ENCODE measurements at regions not wholly inside any gene's neighbourhood (a gene's known extent, or its start where the extent isn't known, plus 50 kb on each side); places are given as distances from the start of the nearest gene placed in this dataset.
"Not testable (repeated sequence)": the region's sequence is repeated elsewhere in the genome, so short reads cannot be mapped to it uniquely, and the experiment has no call there.

DNA sequence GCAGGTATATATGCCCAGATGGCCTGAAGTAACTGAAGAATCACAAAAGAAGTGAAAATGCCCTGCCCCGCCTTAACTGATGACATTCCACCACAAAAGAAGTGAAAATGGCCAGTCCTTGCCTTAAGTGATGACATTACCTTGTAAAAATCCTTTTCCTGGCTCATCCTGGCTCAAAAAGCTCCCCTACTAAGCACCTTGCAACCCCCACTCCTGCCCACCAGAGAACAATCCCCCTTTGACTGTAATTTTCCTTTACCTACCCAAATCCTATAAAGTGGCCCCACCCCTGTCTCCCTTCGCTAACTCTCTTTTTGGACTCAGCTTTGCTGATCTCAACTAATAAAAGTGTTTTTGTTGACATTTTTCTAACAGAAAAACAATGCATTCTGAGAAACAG lies 385.4 kb upstream of the CXADR start:
- H3K9ac ChIP-seq (ENCODE audit: low read depth in 1 of 2, low read length in 2 of 2); H3K27me3 ChIP-seq (ENCODE audit: control insufficient read depth in 1 of 2, insufficient read depth in 2 of 2, low read length in 2 of 2); H3K27ac ChIP-seq (ENCODE audit: low read depth, low read length); H3K4me3 ChIP-seq (ENCODE audit: low read depth in 1 of 2, low read length in 2 of 2); H3K4me1 ChIP-seq (ENCODE audit: control insufficient read depth in 1 of 2, insufficient read depth in 2 of 2, low read length in 2 of 2); H3K36me3 ChIP-seq (ENCODE audit: control insufficient read depth in 1 of 2, insufficient read depth in 2 of 2, low read length in 2 of 2); H3K9me3 ChIP-seq (ENCODE audit: control insufficient read depth in 1 of 2, low read length in 2 of 2): not testable (repeated sequence)

DNA sequence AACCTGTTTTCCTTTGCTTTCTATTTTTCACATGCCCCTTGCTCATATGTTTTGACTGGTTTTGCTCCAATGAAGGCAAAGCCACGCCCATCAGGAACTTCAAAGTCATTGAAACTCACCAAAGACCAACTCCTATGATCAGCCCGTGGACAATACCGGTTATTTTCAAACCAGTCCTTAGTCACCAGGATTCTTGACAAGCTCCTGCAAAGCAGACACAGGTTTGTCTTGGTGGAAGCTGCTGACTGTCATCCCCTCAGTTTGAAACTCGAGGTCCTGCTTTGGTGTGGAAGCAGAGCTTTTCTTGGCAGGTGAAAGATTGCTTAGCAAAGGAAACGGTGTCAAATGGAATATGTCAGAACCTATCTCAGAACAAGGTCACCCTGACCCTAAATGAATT lies 384.7 kb upstream of the CXADR start:
- Histone ChIP-seq H3K9me3 (ENCODE audit: control insufficient read depth in 1 of 2, low read length in 2 of 2) (peaks cover 15 to 17% of the 10 kb centered on the region in 2 donors), H3K36me3 (ENCODE audit: control insufficient read depth in 1 of 2, insufficient read depth in 2 of 2, low read length in 2 of 2) (no peaks in the 10 kb centered on the region), H3K9ac (ENCODE audit: low read depth in 1 of 2, low read length in 2 of 2) (no peak overlapping the region), H3K27me3 (ENCODE audit: control insufficient read depth in 1 of 2, insufficient read depth in 2 of 2, low read length in 2 of 2) (no peaks in the 10 kb centered on the region), H3K4me1 (ENCODE audit: control insufficient read depth in 1 of 2, insufficient read depth in 2 of 2, low read length in 2 of 2) (no peaks in the 10 kb centered on the region), H3K27ac (ENCODE audit: low read depth, low read length) (no peak overlapping the region), H3K4me3 (ENCODE audit: low read depth in 1 of 2, low read length in 2 of 2) (no peak overlapping the region)

DNA sequence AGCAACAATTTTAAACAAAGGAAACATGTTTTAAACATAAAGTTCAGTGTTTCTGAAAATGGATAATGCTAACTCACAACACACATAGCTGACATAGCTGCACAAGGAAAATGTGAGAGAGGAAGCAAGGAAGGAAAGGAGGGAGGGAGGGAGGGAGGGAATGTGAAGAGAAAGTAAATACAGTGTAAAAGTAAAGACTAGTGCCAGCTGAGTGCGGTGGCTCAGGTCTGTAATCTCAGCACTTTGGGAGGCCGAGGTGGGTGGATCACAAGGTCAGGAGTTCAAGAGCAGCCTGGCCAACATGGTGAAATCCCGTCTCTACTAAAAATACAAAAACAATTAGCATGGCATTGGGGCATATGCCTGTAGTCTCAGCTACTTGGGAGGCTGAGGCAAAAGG lies 373.7 kb upstream of the CXADR start:
- H3K9me3 ChIP-seq (ENCODE audit: control insufficient read depth in 1 of 2, low read length in 2 of 2); H3K36me3 ChIP-seq (ENCODE audit: control insufficient read depth in 1 of 2, insufficient read depth in 2 of 2, low read length in 2 of 2); H3K27me3 ChIP-seq (ENCODE audit: control insufficient read depth in 1 of 2, insufficient read depth in 2 of 2, low read length in 2 of 2); H3K27ac ChIP-seq (ENCODE audit: low read depth, low read length); H3K9ac ChIP-seq (ENCODE audit: low read depth in 1 of 2, low read length in 2 of 2); H3K4me1 ChIP-seq (ENCODE audit: control insufficient read depth in 1 of 2, insufficient read depth in 2 of 2, low read length in 2 of 2): not testable (repeated sequence)
- peak overlapping the region in 1 of 2 donors; percentile 48 for H3K4me3 ChIP-seq (ENCODE audit: low read depth in 1 of 2, low read length in 2 of 2)

DNA sequence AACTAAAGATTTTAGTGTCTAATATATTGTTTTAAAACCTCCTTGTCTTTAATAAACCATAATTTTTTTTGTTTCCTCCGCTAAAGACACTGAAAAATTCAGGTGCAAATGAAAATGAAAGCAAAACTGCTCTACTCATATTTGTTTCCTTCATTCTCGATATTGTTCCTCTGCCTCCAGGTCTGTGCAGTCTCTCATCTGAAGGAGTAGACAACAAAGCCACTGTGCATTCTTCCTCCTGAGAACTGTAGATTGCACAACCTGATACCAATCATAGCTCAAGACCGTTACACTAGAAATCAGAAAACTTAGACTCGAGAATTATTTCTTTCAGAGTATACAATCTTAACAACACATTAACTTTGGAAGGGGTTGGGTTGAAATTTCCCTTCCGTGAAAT lies 373.1 kb upstream of the CXADR start:
- H3K27me3 ChIP-seq (ENCODE audit: control insufficient read depth in 1 of 2, insufficient read depth in 2 of 2, low read length in 2 of 2): no peaks in the 10 kb centered on the region
- H3K9me3 ChIP-seq (ENCODE audit: control insufficient read depth in 1 of 2, low read length in 2 of 2): peaks cover 0 to 5% of the 10 kb centered on the region in 2 donors
- no peak overlapping the region for H3K27ac ChIP-seq (ENCODE audit: low read depth, low read length)
- H3K36me3 ChIP-seq (ENCODE audit: control insufficient read depth in 1 of 2, insufficient read depth in 2 of 2, low read length in 2 of 2): no peaks in the 10 kb centered on the region
- no peak overlapping the region for H3K9ac ChIP-seq (ENCODE audit: low read depth in 1 of 2, low read length in 2 of 2)
- no peaks in the 10 kb centered on the region for H3K4me1 ChIP-seq (ENCODE audit: control insufficient read depth in 1 of 2, insufficient read depth in 2 of 2, low read length in 2 of 2)
- peak overlapping the region in 1 of 2 donors; percentile 48 for H3K4me3 ChIP-seq (ENCODE audit: low read depth in 1 of 2, low read length in 2 of 2)

DNA sequence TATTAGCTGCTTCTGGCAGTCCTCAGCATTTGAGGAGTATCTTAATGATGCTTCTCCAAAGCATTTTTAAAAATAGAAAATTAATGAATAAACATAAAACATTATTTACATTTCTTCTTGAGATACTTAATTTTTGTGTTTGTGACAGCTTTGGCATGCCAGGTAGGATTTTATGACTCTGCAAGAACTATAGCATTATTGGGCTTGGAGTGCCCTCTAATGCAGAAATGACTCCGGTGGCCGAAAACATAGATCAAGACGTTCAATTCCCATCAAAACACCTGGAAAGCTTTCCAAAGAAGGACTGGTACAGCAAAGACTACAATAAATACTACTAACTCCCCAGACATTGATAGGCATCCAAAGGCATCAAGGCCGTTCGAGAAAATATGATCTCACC lies 366.4 kb upstream of the CXADR start:
- H3K4me1 ChIP-seq (ENCODE audit: control insufficient read depth in 1 of 2, insufficient read depth in 2 of 2, low read length in 2 of 2): no peaks in the 10 kb centered on the region
- peaks cover 0 to 5% of the 10 kb centered on the region in 2 donors for H3K9me3 ChIP-seq (ENCODE audit: control insufficient read depth in 1 of 2, low read length in 2 of 2)
- H3K36me3 ChIP-seq (ENCODE audit: control insufficient read depth in 1 of 2, insufficient read depth in 2 of 2, low read length in 2 of 2): no peaks in the 10 kb centered on the region
- no peaks in the 10 kb centered on the region for H3K27me3 ChIP-seq (ENCODE audit: control insufficient read depth in 1 of 2, insufficient read depth in 2 of 2, low read length in 2 of 2)
- H3K9ac ChIP-seq (ENCODE audit: low read depth in 1 of 2, low read length in 2 of 2): no peak overlapping the region
- no peak overlapping the region for H3K4me3 ChIP-seq (ENCODE audit: low read depth in 1 of 2, low read length in 2 of 2)
- H3K27ac ChIP-seq (ENCODE audit: low read depth, low read length): no peak overlapping the region

DNA sequence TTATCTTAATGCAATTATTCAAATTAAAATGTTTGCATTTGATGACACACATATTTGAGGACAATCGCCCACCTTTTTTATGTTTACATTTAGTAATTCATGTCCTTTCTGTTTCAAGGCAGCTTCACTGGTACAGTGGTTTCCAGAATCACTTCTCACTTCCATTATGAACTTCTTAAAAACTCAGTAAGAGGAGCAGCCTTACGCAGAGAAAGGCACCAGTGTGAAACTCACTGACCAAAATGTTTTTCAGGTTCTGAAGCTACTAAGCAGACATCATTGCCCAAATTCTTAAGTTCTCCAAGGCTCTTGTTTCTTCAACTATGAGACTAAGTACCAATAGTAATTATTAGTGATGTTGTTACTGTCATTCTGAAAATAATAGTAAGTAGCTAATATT lies 353.1 kb upstream of the CXADR start:
- Histone ChIP-seq H3K36me3 (ENCODE audit: control insufficient read depth in 1 of 2, insufficient read depth in 2 of 2, low read length in 2 of 2) (no peaks in the 10 kb centered on the region), H3K9ac (ENCODE audit: low read depth in 1 of 2, low read length in 2 of 2) (no peak overlapping the region), H3K27me3 (ENCODE audit: control insufficient read depth in 1 of 2, insufficient read depth in 2 of 2, low read length in 2 of 2) (no peaks in the 10 kb centered on the region), H3K4me3 (ENCODE audit: low read depth in 1 of 2, low read length in 2 of 2) (no peak overlapping the region), H3K9me3 (ENCODE audit: control insufficient read depth in 1 of 2, low read length in 2 of 2) (peaks cover 7 to 11% of the 10 kb centered on the region in 2 donors), H3K27ac (ENCODE audit: low read depth, low read length) (no peak overlapping the region), H3K4me1 (ENCODE audit: control insufficient read depth in 1 of 2, insufficient read depth in 2 of 2, low read length in 2 of 2) (no peaks in the 10 kb centered on the region)

DNA sequence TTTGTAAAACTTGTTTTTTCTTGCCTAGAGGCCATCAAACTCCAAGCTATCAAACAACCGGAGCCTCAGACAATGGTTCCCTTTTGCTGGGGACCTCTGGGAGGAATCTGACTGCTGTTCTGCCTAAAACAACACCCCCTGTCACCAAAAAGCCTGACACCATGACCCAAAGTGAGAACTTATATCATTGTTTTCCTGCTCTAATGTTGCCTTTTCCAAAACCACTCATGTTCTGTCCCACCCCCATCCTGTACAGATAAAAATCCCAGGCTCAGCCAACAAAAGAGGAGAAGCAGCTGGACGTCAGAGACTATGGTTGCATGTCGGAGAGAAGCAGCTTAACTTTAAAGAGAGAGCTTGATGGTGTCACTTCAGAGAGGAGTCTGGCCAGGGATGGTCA lies 327.2 kb upstream of the CXADR start:
- Histone ChIP-seq H3K27me3 (ENCODE audit: control insufficient read depth in 1 of 2, insufficient read depth in 2 of 2, low read length in 2 of 2) (no peaks in the 10 kb centered on the region), H3K4me3 (ENCODE audit: low read depth in 1 of 2, low read length in 2 of 2) (no peak overlapping the region), H3K9me3 (ENCODE audit: control insufficient read depth in 1 of 2, low read length in 2 of 2) (peaks cover 13 to 17% of the 10 kb centered on the region in 2 donors), H3K27ac (ENCODE audit: low read depth, low read length) (no peak overlapping the region), H3K4me1 (ENCODE audit: control insufficient read depth in 1 of 2, insufficient read depth in 2 of 2, low read length in 2 of 2) (no peaks in the 10 kb centered on the region), H3K9ac (ENCODE audit: low read depth in 1 of 2, low read length in 2 of 2) (no peak overlapping the region), H3K36me3 (ENCODE audit: control insufficient read depth in 1 of 2, insufficient read depth in 2 of 2, low read length in 2 of 2) (no peaks in the 10 kb centered on the region)

DNA sequence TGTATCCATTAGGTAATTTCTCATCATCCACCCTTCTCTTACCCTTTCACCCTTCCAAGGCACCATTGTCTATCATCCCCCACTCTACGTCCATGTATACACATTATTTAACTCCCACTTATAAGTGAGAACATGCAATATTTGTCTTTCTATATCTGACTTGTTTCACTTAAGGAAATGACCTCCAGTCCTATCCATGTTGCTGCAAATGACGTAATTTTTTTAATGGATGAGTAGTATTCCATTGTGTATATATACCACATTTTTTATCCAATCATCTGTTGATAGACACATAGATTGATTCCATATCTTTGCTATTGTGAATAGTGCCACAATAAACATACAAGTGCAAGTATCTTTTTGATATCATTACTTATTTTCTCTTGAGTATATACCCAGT lies 322.9 kb upstream of the CXADR start:
- H3K27me3 ChIP-seq (ENCODE audit: control insufficient read depth in 1 of 2, insufficient read depth in 2 of 2, low read length in 2 of 2): no peaks in the 10 kb centered on the region
- no peak overlapping the region for H3K27ac ChIP-seq (ENCODE audit: low read depth, low read length)
- H3K9ac ChIP-seq (ENCODE audit: low read depth in 1 of 2, low read length in 2 of 2): no peak overlapping the region
- no peak overlapping the region for H3K4me3 ChIP-seq (ENCODE audit: low read depth in 1 of 2, low read length in 2 of 2)
- H3K36me3 ChIP-seq (ENCODE audit: control insufficient read depth in 1 of 2, insufficient read depth in 2 of 2, low read length in 2 of 2): no peaks in the 10 kb centered on the region
- no peaks in the 10 kb centered on the region for H3K4me1 ChIP-seq (ENCODE audit: control insufficient read depth in 1 of 2, insufficient read depth in 2 of 2, low read length in 2 of 2)
- H3K9me3 ChIP-seq (ENCODE audit: control insufficient read depth in 1 of 2, low read length in 2 of 2): peaks cover 8 to 34% of the 10 kb centered on the region in 2 donors

DNA sequence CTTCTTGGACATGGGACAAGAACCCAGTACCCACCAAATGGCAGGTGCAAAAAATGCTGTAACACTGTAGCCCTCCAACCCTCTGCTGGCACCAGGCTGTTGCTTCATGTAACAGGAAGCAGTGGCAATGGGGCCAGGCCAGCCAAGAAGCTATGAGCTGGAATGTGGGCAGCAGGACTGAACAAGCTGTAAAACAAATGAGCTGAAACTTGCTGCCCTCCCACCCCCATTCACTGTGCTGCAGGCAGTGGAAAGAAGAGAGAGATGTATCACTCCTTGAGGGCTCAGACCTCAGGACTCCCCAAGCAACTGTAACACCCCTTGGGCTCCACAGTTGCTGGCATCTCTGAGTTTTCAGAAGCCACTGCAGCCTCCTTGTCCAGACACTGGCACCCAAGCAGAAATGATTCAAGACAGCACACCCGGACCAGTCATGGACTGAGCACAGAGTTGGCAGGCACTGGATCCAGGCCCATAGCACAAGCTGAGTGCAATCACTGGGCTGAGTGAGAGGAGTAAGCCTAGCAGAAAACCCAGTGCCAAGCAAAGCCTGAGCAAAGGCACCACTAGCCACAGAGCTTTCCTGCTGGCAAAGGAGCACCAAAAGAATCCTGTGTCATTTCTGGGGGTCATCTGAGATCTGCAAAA lies 321.4 kb upstream of the CXADR start:
- Histone ChIP-seq H3K4me1 (ENCODE audit: control insufficient read depth in 1 of 2, insufficient read depth in 2 of 2, low read length in 2 of 2) (no peaks in the 10 kb centered on the region), H3K9ac (ENCODE audit: low read depth in 1 of 2, low read length in 2 of 2) (no peak overlapping the region), H3K4me3 (ENCODE audit: low read depth in 1 of 2, low read length in 2 of 2) (peak overlapping the region; percentile 24 to 25), H3K36me3 (ENCODE audit: control insufficient read depth in 1 of 2, insufficient read depth in 2 of 2, low read length in 2 of 2) (no peaks in the 10 kb centered on the region), H3K27me3 (ENCODE audit: control insufficient read depth in 1 of 2, insufficient read depth in 2 of 2, low read length in 2 of 2) (no peaks in the 10 kb centered on the region), H3K27ac (ENCODE audit: low read depth, low read length) (no peak overlapping the region), H3K9me3 (ENCODE audit: control insufficient read depth in 1 of 2, low read length in 2 of 2) (peaks cover 8 to 27% of the 10 kb centered on the region in 2 donors)

DNA sequence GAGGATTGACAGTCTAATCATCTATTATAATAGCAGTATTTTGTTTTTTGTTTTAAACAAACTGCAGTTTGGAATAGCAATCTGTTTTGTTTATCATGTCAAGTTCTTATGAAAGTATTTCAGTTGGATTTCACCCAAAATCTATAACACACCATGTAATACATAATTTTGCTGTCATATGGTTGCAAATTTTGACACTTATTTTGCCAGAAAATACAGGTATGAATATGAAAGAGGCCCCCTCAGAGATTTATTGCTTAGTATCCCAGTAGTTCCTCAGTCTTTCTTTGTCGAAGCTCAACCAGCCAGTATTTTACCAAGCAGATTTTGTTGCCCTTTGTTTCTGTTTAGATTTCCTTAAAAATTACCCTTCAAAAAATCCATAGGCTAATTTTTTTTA lies 317.5 kb upstream of the CXADR start:
- H3K4me1 ChIP-seq (ENCODE audit: control insufficient read depth in 1 of 2, insufficient read depth in 2 of 2, low read length in 2 of 2): no peaks in the 10 kb centered on the region
- H3K4me3 ChIP-seq (ENCODE audit: low read depth in 1 of 2, low read length in 2 of 2): no peak overlapping the region
- peaks cover 7 to 31% of the 10 kb centered on the region in 2 donors for H3K9me3 ChIP-seq (ENCODE audit: control insufficient read depth in 1 of 2, low read length in 2 of 2)
- no peaks in the 10 kb centered on the region for H3K27me3 ChIP-seq (ENCODE audit: control insufficient read depth in 1 of 2, insufficient read depth in 2 of 2, low read length in 2 of 2)
- no peak overlapping the region for H3K27ac ChIP-seq (ENCODE audit: low read depth, low read length)
- H3K9ac ChIP-seq (ENCODE audit: low read depth in 1 of 2, low read length in 2 of 2): no peak overlapping the region
- H3K36me3 ChIP-seq (ENCODE audit: control insufficient read depth in 1 of 2, insufficient read depth in 2 of 2, low read length in 2 of 2): no peaks in the 10 kb centered on the region

DNA sequence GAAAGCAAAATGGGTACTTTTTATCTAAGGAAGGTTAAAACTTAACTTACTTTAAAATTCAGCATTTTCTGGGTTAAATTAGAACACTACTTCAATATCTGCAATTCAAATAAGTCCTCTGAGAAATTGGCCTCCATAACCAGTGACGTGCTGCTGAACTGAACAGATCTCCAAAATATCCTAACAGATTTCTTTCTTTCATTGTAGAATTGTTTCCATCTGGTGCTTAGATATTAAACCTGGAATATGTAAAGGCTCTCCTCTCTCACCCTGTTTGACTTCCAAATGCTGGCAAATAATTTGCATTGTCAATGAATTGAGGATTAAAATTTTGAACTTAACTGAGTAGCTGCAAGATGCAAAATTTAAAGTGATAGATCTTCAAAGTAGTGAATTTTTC lies 316.9 kb upstream of the CXADR start:
- Histone ChIP-seq H3K4me3 (ENCODE audit: low read depth in 1 of 2, low read length in 2 of 2) (no peak overlapping the region), H3K4me1 (ENCODE audit: control insufficient read depth in 1 of 2, insufficient read depth in 2 of 2, low read length in 2 of 2) (no peaks in the 10 kb centered on the region)

More for the DNA sequence above, 316.9 kb upstream of the CXADR start:
- H3K36me3 ChIP-seq (ENCODE audit: control insufficient read depth in 1 of 2, insufficient read depth in 2 of 2, low read length in 2 of 2): no peaks in the 10 kb centered on the region
- no peak overlapping the region for H3K9ac ChIP-seq (ENCODE audit: low read depth in 1 of 2, low read length in 2 of 2)
- H3K27ac ChIP-seq (ENCODE audit: low read depth, low read length): no peak overlapping the region
- peaks cover 12 to 29% of the 10 kb centered on the region in 2 donors for H3K9me3 ChIP-seq (ENCODE audit: control insufficient read depth in 1 of 2, low read length in 2 of 2)
- H3K27me3 ChIP-seq (ENCODE audit: control insufficient read depth in 1 of 2, insufficient read depth in 2 of 2, low read length in 2 of 2): no peaks in the 10 kb centered on the region

Measured in duodenal mucosa (tissue), 2 donors.